NCI-H1694 (cell line): ENCODE measurements at regions not wholly inside any gene's neighbourhood (a gene's known extent, or its start where the extent isn't known, plus 50 kb on each side); places are given as distances from the start of the nearest gene placed in this dataset.

ENCODE experiments used
- DNase-seq: peaks from one replicate; lab custom pipeline; 2025; lab: John Stamatoyannopoulos, UW

GRCh38 chr9:23914431-23915003 lies 88.5 kb upstream of the ELAVL2 start:
- no peak for DNase-seq

- DNase-seq = no peak
Measured at GRCh38 chr9:23907343-23907742, 81.3 kb upstream of the ELAVL2 start.

GRCh38 chr9:23887781-23888180 lies 61.7 kb upstream of the ELAVL2 start:
- DNase-seq = no peak
